Colonic mucosa (tissue), 4 donors: ENCODE measurements at regions not wholly inside any gene's neighbourhood (a gene's known extent, or its start where the extent isn't known, plus 50 kb on each side); places are given as distances from the start of the nearest gene placed in this dataset.

Source experiments
- DNase-seq: peaks from one replicate; pipeline ENCODE4 v3.0.0-alpha.2; 2020
- H3K27ac ChIP-seq: fragments of 200-600 bp; one replicate; pipeline ENCODE4 v1.8.0; 2021
- H3K27me3 ChIP-seq: fragments of 200-600 bp; one replicate; pipeline ENCODE4 v1.8.0; 2021
- H3K36me3 ChIP-seq: fragments of 200-600 bp; one replicate; pipeline ENCODE4 v1.8.0; 2021
- H3K4me1 ChIP-seq: fragments of 200-600 bp; one replicate; pipeline ENCODE4 v1.8.0; 2021; ENCODE audit warnings: mild to moderate bottlenecking
- H3K4me3 ChIP-seq: fragments of 200-600 bp; one replicate; pipeline ENCODE4 v1.8.0; 2021
- H3K9ac ChIP-seq, 2 donors: one replicate each; pipeline ENCODE4 v1.7.0; 2013; ENCODE audit warnings: control low read depth in 2 of 2, low read depth in 2 of 2, low read length in 2 of 2
- H3K9me3 ChIP-seq: fragments of 200-600 bp; one replicate; pipeline ENCODE4 v1.8.0; 2021
- intact Hi-C: fragments of 100-400 bp; cut with DNase I; formaldehyde crosslinking; loops from one replicate; pipeline ENCODE4 v1.14.1; 2022
- TF ChIP-seq, protein P1 (sequence below): fragments of 200-600 bp; IDR thresholded peaks from one replicate; pipeline ENCODE4 v1.8.0; 2022; ENCODE audit warnings: antibody characterized with exemption, mild to moderate bottlenecking
- donor health status: healthy.
- donor health status: DM: no; HTN: no; CAD: no.
- donor health status: DM: no; HTN: no; CAD: no.

DNA sequence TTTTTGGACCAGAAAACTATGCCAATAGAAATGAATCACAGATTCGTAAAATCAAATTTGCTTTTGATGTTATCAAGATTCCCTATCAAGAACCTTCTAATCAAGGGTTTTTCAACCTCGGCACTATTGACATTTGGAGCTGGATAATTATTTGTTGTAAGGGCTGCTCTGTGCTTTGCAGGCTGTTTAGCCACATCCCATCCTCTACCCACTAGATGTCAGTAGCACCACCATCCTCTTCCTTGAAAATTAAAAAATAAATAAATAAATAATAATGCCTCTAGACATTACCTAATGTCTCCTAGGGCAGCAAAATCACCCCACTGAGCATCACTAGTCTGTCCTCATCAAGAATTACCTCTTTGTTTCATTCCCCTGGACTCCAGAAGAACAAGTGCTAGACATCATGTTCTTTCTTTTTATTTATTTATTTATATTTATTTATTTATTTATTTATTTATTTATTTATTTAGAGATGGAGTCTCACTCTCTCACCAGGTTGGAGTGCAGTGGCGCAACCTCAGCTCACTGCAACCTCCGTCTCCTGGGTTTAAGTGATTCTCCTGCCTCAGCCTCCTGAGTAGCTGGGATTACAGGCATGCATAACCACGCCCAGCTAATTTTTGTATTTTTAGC, 744.7 kb downstream of the KCNA4 start:
- no peak overlapping the region for H3K4me3 ChIP-seq
- DNase-seq: no peak
- H3K4me1 ChIP-seq: no peaks in the 10 kb centered on the region
- no peaks in the 10 kb centered on the region for H3K27me3 ChIP-seq
- no peaks in the 10 kb centered on the region for H3K36me3 ChIP-seq
- intact Hi-C loops: no loop called here
- TF ChIP-seq, protein P1, sequence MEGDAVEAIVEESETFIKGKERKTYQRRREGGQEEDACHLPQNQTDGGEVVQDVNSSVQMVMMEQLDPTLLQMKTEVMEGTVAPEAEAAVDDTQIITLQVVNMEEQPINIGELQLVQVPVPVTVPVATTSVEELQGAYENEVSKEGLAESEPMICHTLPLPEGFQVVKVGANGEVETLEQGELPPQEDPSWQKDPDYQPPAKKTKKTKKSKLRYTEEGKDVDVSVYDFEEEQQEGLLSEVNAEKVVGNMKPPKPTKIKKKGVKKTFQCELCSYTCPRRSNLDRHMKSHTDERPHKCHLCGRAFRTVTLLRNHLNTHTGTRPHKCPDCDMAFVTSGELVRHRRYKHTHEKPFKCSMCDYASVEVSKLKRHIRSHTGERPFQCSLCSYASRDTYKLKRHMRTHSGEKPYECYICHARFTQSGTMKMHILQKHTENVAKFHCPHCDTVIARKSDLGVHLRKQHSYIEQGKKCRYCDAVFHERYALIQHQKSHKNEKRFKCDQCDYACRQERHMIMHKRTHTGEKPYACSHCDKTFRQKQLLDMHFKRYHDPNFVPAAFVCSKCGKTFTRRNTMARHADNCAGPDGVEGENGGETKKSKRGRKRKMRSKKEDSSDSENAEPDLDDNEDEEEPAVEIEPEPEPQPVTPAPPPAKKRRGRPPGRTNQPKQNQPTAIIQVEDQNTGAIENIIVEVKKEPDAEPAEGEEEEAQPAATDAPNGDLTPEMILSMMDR: no peak
- no peak overlapping the region for H3K9ac ChIP-seq
- H3K9me3 ChIP-seq: no peaks in the 10 kb centered on the region
- no peak overlapping the region for H3K27ac ChIP-seq

GRCh38 chr11:29271616-29272015, 745.2 kb downstream of the KCNA4 start:
- TF ChIP-seq, protein P1: no peak
- no peak overlapping the region for H3K27ac ChIP-seq
- DNase-seq: no peak
- no peaks in the 10 kb centered on the region for H3K4me1 ChIP-seq
- H3K9ac ChIP-seq: no peak overlapping the region
- H3K9me3 ChIP-seq: no peaks in the 10 kb centered on the region
- H3K36me3 ChIP-seq: no peaks in the 10 kb centered on the region
- no peak overlapping the region for H3K4me3 ChIP-seq
- intact Hi-C loops: no loop called here
- no peaks in the 10 kb centered on the region for H3K27me3 ChIP-seq

DNA sequence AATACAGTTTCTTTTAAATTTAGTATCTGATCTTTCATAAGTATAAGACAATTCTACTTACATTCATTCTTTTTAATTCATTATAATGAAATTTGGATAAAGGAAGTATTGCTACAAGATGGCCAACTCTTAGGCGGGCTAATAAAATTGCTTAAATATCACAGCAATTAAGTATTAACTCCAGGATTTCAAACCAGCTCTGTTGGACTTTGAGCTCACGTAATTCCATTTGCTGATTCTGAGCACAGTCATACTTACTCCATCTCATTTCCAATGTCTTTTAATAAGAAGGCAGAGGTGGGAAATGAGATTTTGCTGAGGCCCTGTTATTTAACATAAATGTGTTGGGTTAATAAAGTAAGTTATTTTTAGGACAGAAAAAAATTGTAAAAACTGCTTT, 748.1 kb downstream of the KCNA4 start:
- no peak overlapping the region for H3K27ac ChIP-seq
- H3K9me3 ChIP-seq: no peaks in the 10 kb centered on the region
- no peak for DNase-seq
- no peaks in the 10 kb centered on the region for H3K27me3 ChIP-seq
- no peak overlapping the region for H3K4me3 ChIP-seq
- intact Hi-C loops: no loop called here
- no peak overlapping the region for H3K9ac ChIP-seq
- TF ChIP-seq, protein P1: no peak
- H3K36me3 ChIP-seq: no peaks in the 10 kb centered on the region
- no peaks in the 10 kb centered on the region for H3K4me1 ChIP-seq

- no peak overlapping the region for H3K9ac ChIP-seq
Observed at GRCh38 chr11:29265792-29266191, 751.0 kb downstream of the KCNA4 start.

GRCh38 chr11:29265381-29265780, 751.4 kb downstream of the KCNA4 start:
- Histone ChIP-seq H3K27me3 (no peaks in the 10 kb centered on the region), H3K9me3 (no peaks in the 10 kb centered on the region), H3K4me3 (no peak overlapping the region), H3K27ac (no peak overlapping the region), H3K9ac (no peak overlapping the region), H3K4me1 (no peaks in the 10 kb centered on the region), H3K36me3 (no peaks in the 10 kb centered on the region)
- intact Hi-C loops: no loop called here
- DNase-seq: no peak
- TF ChIP-seq, protein P1: no peak

More at GRCh38 chr11:29265792-29266191, 751.0 kb downstream of the KCNA4 start:
- intact Hi-C loops: no loop called here
- no peak overlapping the region for H3K27ac ChIP-seq
- TF ChIP-seq, protein P1: no peak
- no peaks in the 10 kb centered on the region for H3K36me3 ChIP-seq
- no peaks in the 10 kb centered on the region for H3K9me3 ChIP-seq
- no peaks in the 10 kb centered on the region for H3K27me3 ChIP-seq
- H3K4me1 ChIP-seq: no peaks in the 10 kb centered on the region
- no peak overlapping the region for H3K4me3 ChIP-seq
- DNase-seq: no peak
